HCEC 1CT (cell line): ENCODE measurements at regions not wholly inside any gene's neighbourhood (a gene's known extent, or its start where the extent isn't known, plus 50 kb on each side); places are given as distances from the start of the nearest gene placed in this dataset.

ENCODE experiments used
- DNase-seq: peaks from one replicate; pipeline ENCODE4 v3.0.0-alpha.2; 2017

DNA sequence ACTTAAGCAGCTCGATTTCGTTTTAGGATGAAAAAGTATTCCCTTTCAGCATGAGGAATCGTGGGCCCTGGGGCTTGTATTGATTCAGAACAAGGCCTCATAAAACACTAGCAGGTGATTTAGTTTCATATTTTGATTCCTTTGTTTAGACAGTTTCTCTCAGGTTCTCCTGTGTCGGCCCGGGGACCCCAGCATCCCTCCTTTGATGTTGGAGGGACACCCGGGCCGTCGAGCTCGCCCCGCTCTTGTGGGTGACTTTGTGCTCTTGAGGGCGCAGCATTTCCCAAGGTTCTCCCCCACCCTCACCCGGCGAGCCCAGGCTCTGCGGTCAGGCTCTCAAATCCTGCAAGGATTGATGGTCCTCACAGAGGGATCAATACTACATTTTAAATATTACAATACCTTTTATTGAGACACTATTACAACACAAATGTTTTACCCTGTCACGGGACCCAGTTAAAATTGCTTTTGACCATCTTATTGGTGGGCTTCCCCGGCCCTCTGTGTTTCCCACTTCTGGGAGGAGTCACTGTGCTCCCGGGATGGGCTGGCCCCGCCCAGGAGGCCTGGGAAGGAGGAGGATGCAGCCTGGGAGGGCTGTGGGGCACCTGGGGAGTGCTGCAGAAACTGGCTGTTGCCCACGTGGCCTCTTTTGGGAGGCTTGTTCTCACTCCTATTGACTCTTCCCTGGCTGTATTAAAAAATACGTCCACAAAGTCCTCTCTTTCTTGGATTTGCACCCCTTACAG, 222.6 kb downstream of the INSIG2 start:
- no peak for DNase-seq

DNA sequence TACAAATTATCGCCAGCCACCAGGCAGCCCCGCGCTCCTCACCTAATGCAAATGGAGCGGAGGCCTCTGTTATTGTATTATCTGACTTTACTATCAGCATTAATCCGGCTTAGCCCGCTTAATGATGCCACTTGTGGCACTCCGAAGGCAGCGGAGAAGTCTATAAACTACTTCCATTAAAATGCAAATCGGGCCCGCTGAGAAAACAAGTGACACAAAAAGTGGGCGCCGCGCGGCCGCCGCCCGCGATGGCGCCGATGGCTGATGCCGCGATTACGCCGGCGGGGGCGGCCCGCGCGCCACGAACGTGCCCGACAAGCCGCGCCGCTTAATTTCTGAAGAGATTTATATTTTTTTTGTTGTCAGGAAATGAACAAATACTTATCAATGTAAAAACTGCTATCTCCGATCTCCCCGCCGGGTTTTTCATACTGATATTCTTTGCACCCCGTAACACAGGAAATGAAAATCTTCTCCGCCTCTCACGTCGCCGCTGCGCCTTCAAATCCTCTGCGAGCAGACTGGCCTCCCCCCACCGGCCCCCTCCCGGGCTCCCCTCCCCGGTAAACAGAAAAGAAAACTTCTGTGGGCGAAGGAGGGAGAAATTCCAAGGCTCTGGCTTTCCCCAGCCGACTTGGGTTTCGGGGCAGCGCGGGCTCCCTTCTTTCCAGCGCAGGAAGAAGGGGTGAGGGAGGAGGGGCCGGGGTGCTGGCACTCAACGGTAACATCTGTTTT, 221.8 kb downstream of the INSIG2 start:
- no peak for DNase-seq

DNA sequence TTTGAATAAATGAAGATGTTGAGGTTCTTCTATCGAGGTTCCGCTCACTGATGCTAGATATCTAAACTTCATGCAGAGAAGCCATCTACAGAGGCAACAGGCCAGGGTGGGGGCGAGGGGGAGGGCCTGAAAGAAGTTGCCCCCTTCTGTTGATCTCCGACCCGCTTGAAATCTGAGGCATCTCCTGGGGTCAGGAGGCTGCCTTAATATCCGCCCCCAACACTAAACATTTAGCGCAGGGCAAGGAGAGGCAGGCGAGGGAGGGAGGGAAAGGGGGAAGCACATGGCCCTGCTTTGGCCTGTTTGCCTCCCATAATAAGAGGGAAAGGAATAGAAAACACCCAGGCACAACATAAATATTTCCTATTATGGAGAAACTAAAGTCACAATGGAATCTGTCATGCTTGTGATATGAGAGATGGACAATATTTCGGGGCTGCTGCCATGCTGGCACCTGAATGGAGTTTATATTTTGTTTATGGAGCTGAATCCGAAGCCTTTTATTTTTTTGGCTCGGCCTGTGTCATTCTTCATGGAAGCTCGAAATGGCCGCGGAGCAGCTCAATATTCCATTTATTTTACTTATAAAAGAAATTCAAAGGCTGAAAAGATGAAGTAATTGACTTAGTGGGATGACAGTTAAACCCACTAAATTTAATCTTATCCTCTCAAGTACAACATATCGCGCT, 221.1 kb downstream of the INSIG2 start:
- no peak for DNase-seq

DNA sequence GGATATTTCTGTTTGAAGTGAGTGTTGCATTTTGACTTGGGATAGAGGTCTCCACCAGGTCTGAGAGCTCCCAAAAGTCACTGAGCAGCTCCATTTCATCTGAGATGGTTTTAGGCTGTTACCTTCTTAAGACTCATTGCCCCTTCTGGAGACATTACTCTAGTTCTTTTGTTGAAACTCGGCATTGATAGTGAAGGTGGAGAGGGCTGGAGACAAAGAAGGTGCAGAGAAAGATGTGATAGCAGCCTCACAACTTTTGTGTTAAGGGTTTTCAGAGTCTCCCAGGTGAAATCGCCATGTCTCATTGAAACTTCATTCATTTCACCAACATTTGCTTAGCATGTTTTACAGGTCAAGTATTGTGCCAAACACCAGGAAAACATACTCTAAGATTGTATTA, 219.6 kb downstream of the INSIG2 start:
- DNase-seq, result no peak

DNA sequence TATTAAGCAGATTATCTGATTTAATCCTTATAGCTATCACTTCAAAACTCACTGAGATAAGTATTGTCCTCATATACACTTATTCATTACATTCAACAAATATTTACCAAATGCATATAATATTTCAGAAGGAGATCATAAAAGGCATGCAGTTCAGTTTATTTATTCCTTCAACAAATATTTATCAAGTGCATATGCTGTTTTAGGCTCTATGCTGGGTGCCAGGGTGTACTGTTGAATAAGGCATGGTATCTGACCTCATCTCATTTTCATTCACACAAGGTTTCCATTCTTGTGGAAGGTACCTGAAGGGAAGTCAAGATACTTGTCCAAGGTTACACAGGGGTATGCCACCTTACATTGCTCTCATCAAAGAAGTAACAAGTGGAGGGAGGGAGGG, 213.0 kb downstream of the INSIG2 start:
- no peak for DNase-seq

DNA sequence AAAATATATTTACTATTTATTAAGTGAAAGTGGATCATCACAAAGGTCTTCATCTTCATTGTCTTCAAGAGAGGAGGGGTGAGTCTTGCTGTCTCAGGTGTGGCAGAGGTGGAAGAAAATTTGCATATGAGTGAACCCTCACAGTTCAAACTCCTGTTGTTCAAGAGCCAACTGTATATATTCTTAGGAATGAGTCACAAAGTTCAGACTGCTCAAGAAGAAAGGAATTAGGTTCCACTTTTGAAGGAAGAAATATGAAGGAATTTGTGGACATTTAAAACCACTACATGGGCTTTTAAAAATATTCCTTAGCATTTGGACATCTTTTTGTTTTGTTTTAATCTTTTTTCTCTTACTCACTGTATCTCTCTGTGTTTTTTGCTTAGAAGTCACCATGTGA, 212.6 kb downstream of the INSIG2 start:
- DNase-seq, result no peak

DNA sequence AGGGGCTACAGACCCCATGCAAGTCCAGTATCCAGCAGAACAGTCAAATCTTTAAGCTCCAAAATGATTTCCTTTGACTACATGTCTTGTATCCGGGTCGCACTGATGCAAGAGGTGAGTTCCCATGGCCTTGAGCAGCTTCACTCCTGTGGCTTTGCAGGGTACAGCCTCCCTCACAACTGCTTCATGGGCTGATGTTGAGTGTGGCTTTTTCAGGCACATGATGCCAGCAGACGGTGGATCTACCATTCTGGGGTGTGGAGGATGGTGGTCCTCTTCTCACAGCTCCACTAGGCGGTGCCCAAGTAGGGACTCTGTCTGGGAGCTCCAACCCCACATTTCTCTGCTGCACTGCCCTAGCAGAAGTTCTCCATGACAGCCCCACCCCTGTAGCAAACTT, 208.4 kb downstream of the INSIG2 start:
- DNase-seq, result no peak

DNA sequence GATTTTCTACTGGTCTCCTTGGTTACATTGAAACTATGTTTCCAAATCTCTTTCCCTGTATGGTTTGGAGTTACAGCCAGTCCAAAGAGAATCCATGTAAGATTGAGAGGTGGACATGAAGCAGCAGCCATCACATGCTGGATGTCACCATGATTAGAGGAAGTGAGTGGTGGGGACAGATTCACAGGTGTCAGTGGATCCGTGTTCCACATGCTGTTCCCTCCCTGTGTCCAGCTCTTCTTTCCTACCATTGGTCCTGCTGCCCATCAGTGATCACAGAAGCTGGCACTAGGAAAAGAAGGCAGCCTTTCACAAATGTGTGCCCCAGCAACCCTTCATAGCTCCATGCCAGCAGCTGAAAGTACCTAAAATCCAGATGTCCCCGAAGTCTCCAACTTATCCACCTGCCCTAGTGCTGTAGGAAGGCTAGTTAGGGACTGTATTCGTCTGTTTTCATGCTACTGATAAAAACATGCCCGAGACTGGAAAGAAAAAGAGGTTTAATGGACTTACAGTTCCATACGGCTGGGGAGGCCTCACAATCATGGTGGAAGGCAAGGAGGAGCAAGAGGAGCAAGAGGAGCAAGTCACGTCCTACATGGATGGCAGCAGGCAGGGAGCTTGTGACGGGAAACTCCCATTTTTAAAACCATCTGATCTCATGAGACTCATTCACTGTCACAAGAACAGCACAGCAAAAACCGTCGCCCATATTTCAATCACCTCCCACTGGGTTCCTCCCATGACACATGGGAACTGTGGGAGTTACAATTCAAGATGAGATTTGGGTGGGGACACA, 207.5 kb downstream of the INSIG2 start:
- DNase-seq, result no peak

DNA sequence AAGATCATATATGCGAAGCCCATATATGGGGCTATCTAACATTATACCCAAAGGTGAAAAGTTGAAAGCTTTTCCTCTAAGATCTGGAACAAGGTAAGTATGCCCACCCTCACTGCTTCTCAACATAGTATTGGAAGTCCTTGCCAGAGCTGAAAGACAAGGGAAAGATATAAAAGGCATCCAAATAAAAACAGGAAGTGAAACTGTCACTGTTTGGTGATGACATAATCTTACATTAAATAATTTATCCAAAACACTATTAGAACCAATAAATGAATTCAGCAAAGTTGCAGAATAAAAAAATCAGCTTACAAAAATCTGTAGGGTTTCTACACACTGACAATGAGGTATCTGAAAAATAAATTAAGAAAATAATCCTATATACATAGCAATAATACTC, 205.8 kb downstream of the INSIG2 start:
- DNase-seq, result no peak

DNA sequence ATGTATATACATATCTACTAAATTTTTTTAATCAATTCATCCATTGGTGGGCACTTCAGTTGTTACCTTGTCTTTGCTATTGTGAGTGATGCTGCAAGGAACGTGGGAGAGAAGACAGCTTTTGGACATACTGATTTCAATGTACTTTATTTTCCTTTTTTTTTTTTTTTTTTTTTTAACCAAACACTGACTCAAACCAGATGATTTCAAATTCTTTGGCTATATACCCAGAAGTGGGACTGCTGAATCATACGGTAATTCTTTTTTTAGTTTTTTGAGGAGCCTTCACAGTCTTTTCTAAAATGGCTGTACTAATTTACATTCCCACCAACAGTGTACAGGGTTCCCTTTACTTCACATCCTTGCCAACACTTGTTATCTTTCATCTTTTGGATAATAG, 204.7 kb downstream of the INSIG2 start:
- no peak for DNase-seq

DNA sequence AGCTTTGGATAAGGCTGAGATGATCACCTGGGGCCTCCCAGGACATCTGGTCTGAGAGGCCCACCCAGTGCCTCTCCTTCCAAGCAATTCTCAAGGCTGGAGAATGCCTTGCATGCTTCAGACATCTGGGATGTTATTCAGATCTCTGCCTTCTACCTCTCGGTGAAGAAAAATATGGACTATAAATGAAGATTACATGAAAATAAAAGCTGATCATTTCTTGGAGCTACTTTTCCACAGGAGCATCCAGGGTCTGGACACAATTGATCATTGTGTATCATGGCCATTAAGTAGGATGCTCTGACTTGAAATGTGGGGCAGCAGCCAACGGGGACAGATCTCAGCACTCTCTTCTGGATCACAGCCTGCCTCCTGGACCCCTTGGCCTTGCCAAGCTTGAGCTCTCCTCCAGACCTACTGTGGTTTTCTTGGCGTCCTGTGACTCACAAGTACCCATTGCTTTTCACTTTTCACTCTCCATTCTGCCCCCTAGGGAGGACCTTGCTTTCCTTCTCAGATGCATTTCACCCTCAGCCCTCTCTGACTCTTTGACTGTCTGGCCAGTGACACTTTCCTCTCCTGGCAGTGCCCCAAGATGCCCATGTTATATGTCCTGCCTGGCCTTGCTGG, 203.1 kb downstream of the INSIG2 start:
- no peak for DNase-seq

DNA sequence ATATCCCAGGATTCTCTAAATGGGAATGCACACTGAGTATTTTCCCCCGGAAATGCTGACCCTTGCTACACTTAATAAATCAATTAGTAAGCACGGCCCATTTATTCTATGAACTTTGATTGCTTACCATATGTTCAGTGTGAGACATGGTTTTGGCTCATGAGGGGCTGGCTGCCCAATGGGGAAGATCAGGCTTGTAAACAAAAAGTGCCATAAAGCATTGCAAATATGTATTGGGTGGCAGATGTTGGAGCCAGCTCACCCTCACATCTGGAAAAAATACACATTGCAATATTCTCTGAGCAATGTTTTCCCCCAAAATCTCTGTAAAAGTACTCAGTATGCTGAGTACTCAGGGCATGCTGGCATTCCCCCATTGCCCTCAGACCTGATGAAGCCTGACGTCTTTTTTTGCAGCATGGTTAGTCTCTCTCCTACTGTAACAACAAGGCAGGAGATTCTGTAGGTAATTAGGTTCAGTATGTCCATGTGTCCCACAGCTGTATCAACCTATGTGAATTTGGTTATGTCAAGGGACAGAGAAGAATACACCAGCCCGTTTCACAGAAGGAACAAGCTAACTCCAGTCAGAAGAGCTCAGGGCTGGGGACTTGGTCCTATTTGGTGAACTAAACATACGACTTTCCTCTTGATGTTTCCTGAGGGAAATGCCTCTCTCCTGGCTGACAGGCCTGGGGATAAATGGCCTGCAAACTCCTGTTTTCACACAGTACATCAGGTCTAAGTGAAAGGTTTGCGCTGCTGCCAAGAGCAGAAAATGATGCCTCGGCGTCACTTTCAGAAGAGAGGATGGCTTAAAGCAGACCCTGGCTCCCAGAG, 202.4 kb downstream of the INSIG2 start:
- DNase-seq, result no peak

DNA sequence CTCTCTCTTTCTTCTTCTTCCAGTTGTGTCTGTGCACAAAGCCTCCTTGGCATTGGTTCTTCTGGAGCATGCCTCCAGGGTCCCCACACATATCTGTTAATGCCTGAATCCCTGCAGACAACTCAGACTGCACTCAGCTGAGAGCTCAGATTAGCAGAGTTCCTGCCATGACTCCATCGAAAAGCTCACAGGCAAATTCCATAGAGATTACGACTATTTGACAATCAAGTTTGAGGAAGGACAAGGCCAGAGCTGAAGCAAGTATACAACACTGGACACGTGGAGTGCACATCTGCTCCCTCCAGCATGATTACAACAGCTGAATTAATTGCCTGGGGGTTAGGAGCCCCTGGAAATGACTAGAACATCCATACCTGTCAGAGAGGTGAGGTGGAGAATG, 190.7 kb downstream of the INSIG2 start:
- DNase-seq, result no peak

DNA sequence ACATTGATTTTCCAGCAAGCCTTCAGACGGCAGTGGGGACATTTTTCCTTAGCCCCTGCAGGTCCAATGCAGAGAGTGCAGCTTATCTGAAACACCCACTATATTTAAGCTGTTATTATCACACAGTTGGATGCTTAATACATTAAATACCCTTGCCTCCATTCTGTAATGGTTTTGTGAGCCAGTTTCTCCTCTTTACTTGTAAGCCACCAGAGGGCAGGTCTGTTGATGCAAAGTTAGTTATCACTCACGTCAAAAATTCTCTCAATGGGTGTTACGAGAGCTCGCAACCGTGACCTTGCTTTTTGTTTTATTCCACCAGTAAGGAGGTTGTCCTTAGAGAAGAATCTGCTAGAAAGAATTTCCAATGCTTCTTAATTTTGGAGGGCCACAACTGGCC, 189.8 kb downstream of the INSIG2 start:
- DNase-seq, result no peak

DNA sequence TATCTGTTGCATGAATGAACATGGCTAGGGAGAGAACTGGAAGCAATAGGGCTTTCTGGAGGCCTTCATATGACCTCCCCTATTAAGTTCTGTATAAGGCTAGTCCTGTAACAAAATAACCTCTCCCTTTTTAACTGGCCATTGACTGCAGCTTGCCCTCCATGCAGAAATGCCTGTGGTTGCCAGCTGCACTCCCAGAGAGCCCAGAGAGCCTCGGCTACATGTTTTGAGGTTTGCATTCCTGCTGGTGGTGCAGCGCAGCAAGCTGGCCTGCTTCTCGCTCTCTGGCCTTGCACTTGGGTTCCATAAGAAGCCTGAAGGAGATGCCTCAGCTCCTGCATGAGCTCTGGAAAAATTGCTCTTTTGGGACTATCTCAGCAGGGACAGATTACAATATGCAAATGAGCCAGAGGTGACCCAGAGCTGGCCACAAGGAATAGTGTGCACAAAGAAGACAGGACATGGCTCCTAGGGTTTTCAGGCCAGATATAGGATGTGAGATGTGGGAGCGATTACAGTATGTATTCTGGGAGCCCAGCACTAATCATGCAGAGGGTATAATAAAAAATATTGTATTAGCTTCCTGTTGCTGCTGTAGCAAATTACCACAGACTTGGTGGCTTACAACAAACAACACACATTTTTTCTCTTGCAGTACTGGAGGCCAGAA, 186.7 kb downstream of the INSIG2 start:
- DNase-seq, result no peak

DNA sequence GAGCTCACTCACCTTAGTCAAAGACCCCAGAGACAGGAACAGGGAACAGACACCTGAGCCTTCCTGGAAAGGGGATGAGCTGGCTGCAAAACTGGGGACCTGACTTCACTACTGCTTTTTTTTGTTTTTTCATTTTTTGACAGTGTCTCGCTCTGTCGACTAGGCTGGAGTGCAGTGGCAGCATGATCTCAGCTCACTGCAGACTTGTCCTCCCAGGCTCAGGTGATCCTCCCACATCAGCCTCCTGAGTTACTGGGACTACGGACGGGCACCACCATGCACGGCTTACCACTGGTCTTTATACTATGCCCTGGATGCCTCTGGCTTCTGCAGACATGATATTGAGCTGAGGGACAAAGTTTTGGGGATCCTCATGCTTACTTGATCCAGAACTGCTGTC, 184.1 kb downstream of the INSIG2 start:
- DNase-seq, result no peak

DNA sequence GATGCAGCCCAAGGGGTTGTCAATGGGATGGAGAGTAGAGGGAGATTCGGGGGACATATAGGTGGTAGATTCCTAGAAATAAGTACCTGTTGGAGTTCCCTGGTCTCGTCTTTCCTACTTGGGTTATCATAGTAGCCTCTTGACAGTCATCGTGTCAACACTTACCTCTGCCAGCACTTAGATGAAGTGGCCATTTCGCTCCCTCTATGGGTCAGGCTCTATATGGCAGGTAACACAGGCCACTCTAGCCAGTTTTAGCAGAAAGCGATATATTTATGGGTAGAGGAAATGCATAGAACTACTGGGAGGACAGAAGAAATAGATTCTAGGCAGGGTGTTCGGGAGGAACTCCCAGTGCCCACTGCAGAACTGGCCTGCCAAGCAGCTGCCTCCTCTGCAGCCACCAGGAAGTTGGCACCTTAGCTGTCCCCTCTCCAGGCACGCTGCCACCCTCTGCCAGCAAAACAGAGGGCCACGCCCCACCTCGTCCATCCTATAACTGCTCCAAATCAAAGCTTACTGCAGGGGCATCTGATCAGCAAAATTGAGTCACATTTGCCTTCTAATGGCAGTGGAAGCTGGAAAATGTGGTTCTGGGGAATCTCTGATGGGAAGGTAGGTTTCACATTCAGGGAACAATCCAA, 181.3 kb downstream of the INSIG2 start:
- no peak for DNase-seq

DNA sequence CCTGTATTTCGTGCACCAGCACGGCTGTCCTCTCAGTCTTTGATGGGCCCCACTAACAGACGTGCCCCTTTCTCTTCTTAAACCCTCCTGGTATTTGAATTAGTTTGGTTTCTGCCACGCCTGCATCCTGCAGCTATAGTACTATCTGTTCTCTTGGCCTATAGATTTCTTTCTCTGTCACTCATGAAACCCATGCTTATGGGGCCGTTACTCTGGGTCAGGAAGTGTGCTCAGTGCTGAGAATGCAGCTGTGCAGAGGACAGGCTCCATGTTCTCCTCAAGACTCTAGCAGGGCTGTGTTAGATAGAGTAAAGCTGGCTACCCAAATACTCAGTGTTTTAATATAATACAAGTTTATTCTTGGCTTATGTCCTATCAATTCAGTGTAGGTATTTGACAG, 180.0 kb downstream of the INSIG2 start:
- DNase-seq, result no peak

DNA sequence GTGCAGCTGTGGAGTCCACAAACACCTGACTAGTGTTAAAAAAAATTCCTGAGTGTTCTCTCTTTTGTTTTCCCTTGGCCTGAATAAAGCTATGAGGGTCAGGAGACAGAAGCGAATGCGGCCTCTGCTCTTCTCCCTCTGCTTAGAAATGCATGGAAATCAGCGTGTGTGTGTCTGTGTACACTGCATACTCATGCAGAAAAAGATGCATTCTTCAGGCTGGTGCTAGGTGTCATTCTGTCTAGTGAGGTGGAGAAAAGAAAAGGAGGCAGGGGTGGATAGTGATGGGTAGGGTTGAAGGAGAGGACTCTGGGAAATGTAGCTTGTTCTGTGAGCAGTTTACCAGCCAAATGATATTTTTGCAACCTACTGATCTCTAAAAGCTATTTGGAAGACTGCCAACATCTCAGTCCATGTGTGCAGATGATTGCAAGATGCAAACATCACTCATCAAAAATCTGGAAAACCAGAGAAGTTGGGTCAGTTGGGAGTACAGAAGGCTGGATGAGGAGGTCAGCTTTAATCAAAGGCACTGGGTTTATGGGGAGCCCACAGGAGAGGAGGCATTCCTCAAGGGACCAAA, 177.7 kb downstream of the INSIG2 start:
- no peak for DNase-seq
